ENCODE measurements at regions not wholly inside any gene's neighbourhood (a gene's known extent, or its start where the extent isn't known, plus 50 kb on each side); places are given as distances from the start of the nearest gene placed in this dataset.

DNA sequence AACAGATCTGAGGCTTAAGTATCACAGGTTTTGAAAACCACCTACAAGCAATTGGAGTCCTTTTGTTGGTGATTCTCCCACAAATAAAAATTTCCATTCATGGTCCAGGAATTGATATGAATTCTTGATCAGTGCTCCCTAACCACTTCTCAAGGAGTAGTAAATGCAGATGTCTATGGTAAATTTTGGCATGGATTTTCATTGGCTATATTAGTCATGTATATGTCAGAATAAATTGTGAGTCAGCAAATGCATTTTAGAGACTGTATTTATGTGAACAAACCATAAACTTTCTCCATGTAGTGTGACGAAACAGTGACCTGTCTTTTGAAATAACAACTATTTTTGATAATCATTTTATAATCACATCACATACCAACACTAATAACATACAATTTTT is 611.1 kb downstream of the HTR1A start:
- H3K4me1 Mint-ChIP-seq (ENCODE audit: low read depth) = no peaks in the 10 kb centered on the region
- no peaks in the 10 kb centered on the region for H3K27me3 Mint-ChIP-seq (ENCODE audit: insufficient read depth)
- H3K9me3 Mint-ChIP-seq = no peaks in the 10 kb centered on the region
- H3K27ac Mint-ChIP-seq = no peak overlapping the region
- H3K4me3 Mint-ChIP-seq = no peak overlapping the region
- intact Hi-C loops (cut with micrococcal nuclease) = no loop called here
- no peaks in the 10 kb centered on the region for H3K36me3 Mint-ChIP-seq (ENCODE audit: low read depth)
- no peak for DNase-seq (ENCODE audit: low spot score)

DNA sequence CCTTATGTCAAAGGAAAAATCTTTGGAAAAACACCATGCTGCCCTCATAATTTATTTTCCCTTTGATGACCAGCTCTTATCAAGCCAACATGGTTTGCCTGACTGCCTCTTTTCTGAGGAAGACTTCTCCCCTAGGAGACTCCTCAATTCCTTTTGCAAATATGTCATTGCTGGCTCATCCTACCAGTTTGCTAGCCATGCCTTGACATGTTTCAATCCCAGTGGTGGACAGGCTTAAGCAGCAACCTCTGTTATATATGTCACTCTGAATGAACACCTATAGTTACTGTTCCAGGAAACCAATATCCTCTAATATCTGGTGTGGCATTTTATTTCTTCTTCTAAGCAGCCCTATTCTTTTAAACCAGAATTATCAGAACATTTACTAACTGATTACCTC is 615.8 kb downstream of the HTR1A start:
- no peak overlapping the region for H3K27ac Mint-ChIP-seq
- H3K9me3 Mint-ChIP-seq = peaks cover 5% of the 10 kb centered on the region
- no peak for DNase-seq (ENCODE audit: low spot score)
- no peak overlapping the region for H3K4me3 Mint-ChIP-seq
- intact Hi-C loops (cut with micrococcal nuclease) = no loop called here
- H3K36me3 Mint-ChIP-seq (ENCODE audit: low read depth) = no peaks in the 10 kb centered on the region
- H3K4me1 Mint-ChIP-seq (ENCODE audit: low read depth) = no peaks in the 10 kb centered on the region
- no peaks in the 10 kb centered on the region for H3K27me3 Mint-ChIP-seq (ENCODE audit: insufficient read depth)

- intact Hi-C loops (cut with micrococcal nuclease) = no loop called here
- no peak overlapping the region for H3K4me3 Mint-ChIP-seq
- H3K36me3 Mint-ChIP-seq (ENCODE audit: low read depth) = no peaks in the 10 kb centered on the region
- H3K9me3 Mint-ChIP-seq = peaks cover 5% of the 10 kb centered on the region
- H3K27ac Mint-ChIP-seq = no peak overlapping the region
- DNase-seq (ENCODE audit: low spot score) = no peak
- H3K4me1 Mint-ChIP-seq (ENCODE audit: low read depth) = no peaks in the 10 kb centered on the region
- H3K27me3 Mint-ChIP-seq (ENCODE audit: insufficient read depth) = no peaks in the 10 kb centered on the region
Measured at GRCh38 chr5:63341442-63341841, 620.8 kb downstream of the HTR1A start.

GRCh38 chr5:63323926-63324325 is 638.3 kb downstream of the HTR1A start:
- no peak for DNase-seq (ENCODE audit: low spot score)
- Mint-ChIP-seq H3K9me3 (peaks cover 4% of the 10 kb centered on the region), H3K27me3 (ENCODE audit: insufficient read depth) (no peaks in the 10 kb centered on the region), H3K4me1 (ENCODE audit: low read depth) (no peaks in the 10 kb centered on the region), H3K4me3 (no peak overlapping the region), H3K27ac (no peak overlapping the region), H3K36me3 (ENCODE audit: low read depth) (no peaks in the 10 kb centered on the region)
- intact Hi-C loops (cut with micrococcal nuclease) = no loop called here

- Mint-ChIP-seq H3K27ac (no peak overlapping the region), H3K36me3 (ENCODE audit: low read depth) (no peaks in the 10 kb centered on the region), H3K27me3 (ENCODE audit: insufficient read depth) (no peaks in the 10 kb centered on the region), H3K4me3 (no peak overlapping the region), H3K9me3 (no peaks in the 10 kb centered on the region), H3K4me1 (ENCODE audit: low read depth) (no peaks in the 10 kb centered on the region)
- DNase-seq (ENCODE audit: low spot score) = no peak
- intact Hi-C loops (cut with micrococcal nuclease) = no loop called here
Measured at GRCh38 chr5:63314551-63314950, 647.7 kb downstream of the HTR1A start.

DNA sequence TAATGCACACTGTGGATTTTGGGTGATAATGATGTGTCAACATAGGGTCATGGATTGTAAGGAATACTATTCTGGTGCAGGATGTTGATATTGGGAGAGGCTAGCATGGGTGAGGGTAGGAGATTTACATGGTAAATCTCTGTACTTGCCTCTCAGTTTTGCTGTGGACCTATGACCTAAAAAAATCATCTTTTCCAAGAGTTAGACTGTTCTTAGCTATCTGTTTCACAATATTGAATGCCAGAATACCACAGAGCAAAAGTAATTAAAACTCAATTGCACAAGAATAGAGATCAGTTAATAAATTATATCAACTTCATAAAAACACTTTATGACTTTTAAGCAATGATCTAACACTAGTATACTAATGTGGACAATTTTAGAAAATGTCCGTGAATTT is 651.6 kb downstream of the HTR1A start:
- Mint-ChIP-seq H3K9me3 (peaks cover 3% of the 10 kb centered on the region), H3K4me1 (ENCODE audit: low read depth) (no peaks in the 10 kb centered on the region), H3K4me3 (no peak overlapping the region), H3K27me3 (ENCODE audit: insufficient read depth) (no peaks in the 10 kb centered on the region), H3K27ac (no peak overlapping the region), H3K36me3 (ENCODE audit: low read depth) (no peaks in the 10 kb centered on the region)
- no peak for DNase-seq (ENCODE audit: low spot score)
- intact Hi-C loops (cut with micrococcal nuclease) = no loop called here

DNA sequence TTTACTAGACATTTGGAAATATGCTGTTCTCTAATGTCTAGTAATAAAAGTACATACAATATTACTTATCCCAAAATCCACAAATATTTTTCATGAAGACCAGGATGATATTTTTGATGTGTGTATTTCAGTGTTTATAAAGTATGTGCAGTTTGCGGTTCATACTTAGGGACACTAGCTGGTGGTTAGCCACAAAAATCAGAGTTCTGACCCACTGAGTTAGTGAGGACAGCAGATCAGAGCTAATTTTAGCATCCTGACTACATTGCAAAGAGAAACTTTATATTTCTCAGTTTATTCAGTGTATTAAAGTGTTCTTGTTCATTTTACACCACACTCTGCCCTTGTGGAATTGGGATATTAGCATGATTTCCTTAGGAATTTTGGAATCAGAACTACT is 655.3 kb downstream of the HTR1A start:
- H3K4me1 Mint-ChIP-seq (ENCODE audit: low read depth) = no peaks in the 10 kb centered on the region
- no peak for DNase-seq (ENCODE audit: low spot score)
- H3K9me3 Mint-ChIP-seq = peaks cover 4% of the 10 kb centered on the region
- no peak overlapping the region for H3K4me3 Mint-ChIP-seq
- no peaks in the 10 kb centered on the region for H3K36me3 Mint-ChIP-seq (ENCODE audit: low read depth)
- no peak overlapping the region for H3K27ac Mint-ChIP-seq
- no peaks in the 10 kb centered on the region for H3K27me3 Mint-ChIP-seq (ENCODE audit: insufficient read depth)
- intact Hi-C loops (cut with micrococcal nuclease) = no loop called here

- intact Hi-C loops (cut with micrococcal nuclease) = no loop called here
- no peak for DNase-seq (ENCODE audit: low spot score)
- H3K4me3 Mint-ChIP-seq = no peak overlapping the region
- no peaks in the 10 kb centered on the region for H3K36me3 Mint-ChIP-seq (ENCODE audit: low read depth)
- H3K27ac Mint-ChIP-seq = no peak overlapping the region
- H3K9me3 Mint-ChIP-seq = no peaks in the 10 kb centered on the region
- no peaks in the 10 kb centered on the region for H3K27me3 Mint-ChIP-seq (ENCODE audit: insufficient read depth)
- H3K4me1 Mint-ChIP-seq (ENCODE audit: low read depth) = no peaks in the 10 kb centered on the region
Measured at GRCh38 chr5:63293317-63293716, 668.9 kb downstream of the HTR1A start.

DNA sequence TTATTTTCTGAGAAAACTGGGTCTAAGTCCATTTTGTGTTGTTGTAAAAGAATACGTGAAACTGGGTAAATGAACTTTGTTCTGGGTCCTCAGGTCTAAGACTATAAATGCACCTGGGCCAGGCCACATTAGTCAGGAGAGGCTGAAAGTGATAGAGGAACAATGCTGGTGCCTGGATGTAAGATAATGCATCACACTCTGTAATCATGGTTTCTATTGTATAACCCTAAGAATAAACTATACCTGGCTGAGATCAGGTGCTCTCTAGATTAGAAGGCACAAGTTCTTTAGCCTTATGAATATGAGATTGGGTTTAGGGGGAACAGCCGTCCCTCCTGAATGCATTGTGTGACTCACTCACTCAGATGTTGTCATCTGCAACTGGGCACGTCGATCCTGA is 675.5 kb downstream of the HTR1A start:
- Mint-ChIP-seq H3K9me3 (peaks cover 14% of the 10 kb centered on the region), H3K27ac (no peak overlapping the region), H3K36me3 (ENCODE audit: low read depth) (no peaks in the 10 kb centered on the region), H3K27me3 (ENCODE audit: insufficient read depth) (no peaks in the 10 kb centered on the region), H3K4me3 (no peak overlapping the region), H3K4me1 (ENCODE audit: low read depth) (no peaks in the 10 kb centered on the region)
- intact Hi-C loops (cut with micrococcal nuclease) = no loop called here
- no peak for DNase-seq (ENCODE audit: low spot score)

DNA sequence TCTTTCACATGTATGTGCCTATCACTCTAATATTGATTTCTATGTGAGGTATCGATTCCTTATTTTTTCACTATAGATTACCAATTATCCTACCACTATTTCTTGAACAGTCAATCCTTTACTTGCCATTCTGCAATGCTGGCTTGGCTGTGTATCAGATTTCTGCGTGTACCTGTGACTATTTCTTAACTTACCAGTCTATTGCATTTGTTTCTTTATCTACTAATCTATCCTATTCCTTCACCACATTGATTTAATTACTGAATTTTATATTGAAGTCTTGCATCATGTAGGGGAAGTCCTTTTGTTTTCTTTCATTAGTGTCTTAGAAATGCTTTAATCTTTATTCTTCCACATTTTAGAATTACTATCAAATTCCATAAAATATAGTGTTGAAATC is 684.8 kb downstream of the LRRC70 start:
- Mint-ChIP-seq H3K4me3 (no peak overlapping the region), H3K36me3 (ENCODE audit: low read depth) (no peaks in the 10 kb centered on the region), H3K27me3 (ENCODE audit: insufficient read depth) (no peaks in the 10 kb centered on the region), H3K4me1 (ENCODE audit: low read depth) (no peaks in the 10 kb centered on the region), H3K9me3 (peaks cover 6% of the 10 kb centered on the region), H3K27ac (no peak overlapping the region)
- intact Hi-C loops (cut with micrococcal nuclease) = no loop called here
- no peak for DNase-seq (ENCODE audit: low spot score)

GRCh38 chr5:63262185-63262981 is 683.8 kb downstream of the LRRC70 start:
- H3K4me1 Mint-ChIP-seq (ENCODE audit: low read depth) = no peaks in the 10 kb centered on the region
- H3K9me3 Mint-ChIP-seq = peaks cover 6% of the 10 kb centered on the region
- H3K27ac Mint-ChIP-seq = no peak overlapping the region
- H3K4me3 Mint-ChIP-seq = no peak overlapping the region
- no peaks in the 10 kb centered on the region for H3K27me3 Mint-ChIP-seq (ENCODE audit: insufficient read depth)
- H3K36me3 Mint-ChIP-seq (ENCODE audit: low read depth) = no peaks in the 10 kb centered on the region
- intact Hi-C loops (cut with micrococcal nuclease) = no loop called here
- no peak for DNase-seq (ENCODE audit: low spot score)

GRCh38 chr5:63261695-63262094 is 683.1 kb downstream of the LRRC70 start:
- H3K27ac Mint-ChIP-seq = no peak overlapping the region
- H3K4me3 Mint-ChIP-seq = no peak overlapping the region
- H3K9me3 Mint-ChIP-seq = peaks cover 6% of the 10 kb centered on the region
- intact Hi-C loops (cut with micrococcal nuclease) = no loop called here
- H3K4me1 Mint-ChIP-seq (ENCODE audit: low read depth) = no peaks in the 10 kb centered on the region
- no peaks in the 10 kb centered on the region for H3K36me3 Mint-ChIP-seq (ENCODE audit: low read depth)
- no peaks in the 10 kb centered on the region for H3K27me3 Mint-ChIP-seq (ENCODE audit: insufficient read depth)
- DNase-seq (ENCODE audit: low spot score) = no peak

DNA sequence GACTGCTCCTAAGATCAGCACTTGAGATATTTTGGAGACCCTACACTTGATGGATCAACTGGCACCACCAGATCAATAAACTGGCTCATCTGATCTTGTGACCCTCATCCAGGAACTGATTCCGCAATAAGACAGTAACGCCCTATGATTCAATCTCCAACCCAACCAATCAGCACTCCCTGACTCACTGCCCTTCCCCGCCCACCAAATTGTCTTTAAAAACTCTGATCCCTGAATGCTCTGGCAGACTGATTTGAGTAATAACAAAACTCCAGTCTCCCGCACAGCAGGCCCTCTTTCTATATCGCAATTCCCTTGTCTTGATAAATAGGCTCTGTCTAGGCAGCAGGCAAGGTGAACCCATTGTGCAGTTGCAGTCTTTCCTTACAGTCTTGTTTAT is 677.0 kb downstream of the LRRC70 start:
- Mint-ChIP-seq H3K4me3 (no peak overlapping the region), H3K36me3 (ENCODE audit: low read depth) (no peaks in the 10 kb centered on the region), H3K9me3 (peaks cover under 1% of the 10 kb centered on the region), H3K27ac (no peak overlapping the region), H3K27me3 (ENCODE audit: insufficient read depth) (no peaks in the 10 kb centered on the region), H3K4me1 (ENCODE audit: low read depth) (no peaks in the 10 kb centered on the region)
- DNase-seq (ENCODE audit: low spot score) = no peak
- intact Hi-C loops (cut with micrococcal nuclease) = no loop called here

DNA sequence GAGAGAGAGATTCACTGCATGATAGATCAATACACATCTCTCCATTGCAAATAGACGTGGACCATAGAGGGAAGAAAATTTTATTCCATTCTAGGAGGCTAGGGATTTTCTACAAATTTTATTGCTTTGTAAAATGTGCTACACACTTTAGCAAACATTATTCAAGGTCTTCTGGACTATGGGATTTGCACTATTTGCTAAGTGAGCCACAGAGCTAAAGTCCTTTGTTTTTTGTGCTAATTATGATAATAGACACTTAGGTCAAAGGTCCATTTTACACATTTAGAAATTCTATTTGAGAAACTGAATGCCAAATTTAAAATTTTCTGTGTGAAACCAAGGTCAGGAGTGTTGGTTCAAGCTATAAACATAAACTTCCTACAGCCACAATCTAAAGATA is 672.3 kb downstream of the LRRC70 start:
- DNase-seq (ENCODE audit: low spot score) = no peak
- no peaks in the 10 kb centered on the region for H3K9me3 Mint-ChIP-seq
- intact Hi-C loops (cut with micrococcal nuclease) = no loop called here
- H3K36me3 Mint-ChIP-seq (ENCODE audit: low read depth) = no peaks in the 10 kb centered on the region
- H3K4me3 Mint-ChIP-seq = no peak overlapping the region
- H3K27me3 Mint-ChIP-seq (ENCODE audit: insufficient read depth) = no peaks in the 10 kb centered on the region
- H3K4me1 Mint-ChIP-seq (ENCODE audit: low read depth) = no peaks in the 10 kb centered on the region
- no peak overlapping the region for H3K27ac Mint-ChIP-seq
